ENCODE measurements at regions not wholly inside any gene's neighbourhood (a gene's known extent, or its start where the extent isn't known, plus 50 kb on each side); places are given as distances from the start of the nearest gene placed in this dataset.
A peak's percentile ranks its signal among the peaks of the same experiment; 100 is the strongest.

DNA sequence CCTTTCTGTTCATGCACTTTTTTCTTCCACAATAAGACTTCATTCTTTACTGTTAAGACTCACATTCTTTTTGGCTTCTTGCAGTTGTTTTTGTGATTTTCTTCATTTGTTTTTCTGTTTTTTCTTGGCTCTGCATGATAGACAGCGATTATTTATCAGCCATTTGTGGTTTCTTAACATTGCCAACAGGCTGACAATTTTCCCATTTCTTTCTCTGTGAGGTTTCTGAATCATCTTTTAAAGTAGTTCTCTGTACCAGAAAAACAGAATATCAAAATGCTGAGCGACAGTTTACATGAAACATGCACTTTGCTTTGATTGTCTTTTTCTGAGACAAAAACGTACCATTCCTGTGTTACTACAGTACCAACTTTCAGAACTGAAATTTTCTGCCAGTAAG, 334.2 kb upstream of the MAGI2 start:
- no peak overlapping the region for H3K27ac ChIP-seq (ENCODE audit: low read depth, low read length)
- H3K9me3 ChIP-seq (ENCODE audit: low read depth, low read length) = no peaks in the 10 kb centered on the region
- TF ChIP-seq, protein P1, sequence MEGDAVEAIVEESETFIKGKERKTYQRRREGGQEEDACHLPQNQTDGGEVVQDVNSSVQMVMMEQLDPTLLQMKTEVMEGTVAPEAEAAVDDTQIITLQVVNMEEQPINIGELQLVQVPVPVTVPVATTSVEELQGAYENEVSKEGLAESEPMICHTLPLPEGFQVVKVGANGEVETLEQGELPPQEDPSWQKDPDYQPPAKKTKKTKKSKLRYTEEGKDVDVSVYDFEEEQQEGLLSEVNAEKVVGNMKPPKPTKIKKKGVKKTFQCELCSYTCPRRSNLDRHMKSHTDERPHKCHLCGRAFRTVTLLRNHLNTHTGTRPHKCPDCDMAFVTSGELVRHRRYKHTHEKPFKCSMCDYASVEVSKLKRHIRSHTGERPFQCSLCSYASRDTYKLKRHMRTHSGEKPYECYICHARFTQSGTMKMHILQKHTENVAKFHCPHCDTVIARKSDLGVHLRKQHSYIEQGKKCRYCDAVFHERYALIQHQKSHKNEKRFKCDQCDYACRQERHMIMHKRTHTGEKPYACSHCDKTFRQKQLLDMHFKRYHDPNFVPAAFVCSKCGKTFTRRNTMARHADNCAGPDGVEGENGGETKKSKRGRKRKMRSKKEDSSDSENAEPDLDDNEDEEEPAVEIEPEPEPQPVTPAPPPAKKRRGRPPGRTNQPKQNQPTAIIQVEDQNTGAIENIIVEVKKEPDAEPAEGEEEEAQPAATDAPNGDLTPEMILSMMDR (IDR thresholded peaks at IDR 0.05; ENCODE audit: extremely low read depth, low read depth, low read length) = no peak
- peaks cover 6% of the 10 kb centered on the region for H3K4me1 ChIP-seq (ENCODE audit: insufficient read depth, low read length)
- no peaks in the 10 kb centered on the region for H3K79me2 ChIP-seq (ENCODE audit: insufficient read depth, low read length)
- no peak for DNase-seq (ENCODE audit: insufficient read length, low spot score, missing footprints)
- no peaks in the 10 kb centered on the region for H4K20me1 ChIP-seq (ENCODE audit: insufficient read depth, low read length)
- H3K27me3 ChIP-seq (ENCODE audit: insufficient read depth, low read length) = no peaks in the 10 kb centered on the region
- H3K4me3 ChIP-seq (ENCODE audit: insufficient read depth, low read length) = no peak overlapping the region
- H3K36me3 ChIP-seq (ENCODE audit: insufficient read depth, low read length) = no peaks in the 10 kb centered on the region
- H3K4me2 ChIP-seq (ENCODE audit: insufficient read depth, low read length) = peak overlapping the region; percentile 43
- no peak overlapping the region for H2AFZ ChIP-seq (ENCODE audit: low read length)

DNA sequence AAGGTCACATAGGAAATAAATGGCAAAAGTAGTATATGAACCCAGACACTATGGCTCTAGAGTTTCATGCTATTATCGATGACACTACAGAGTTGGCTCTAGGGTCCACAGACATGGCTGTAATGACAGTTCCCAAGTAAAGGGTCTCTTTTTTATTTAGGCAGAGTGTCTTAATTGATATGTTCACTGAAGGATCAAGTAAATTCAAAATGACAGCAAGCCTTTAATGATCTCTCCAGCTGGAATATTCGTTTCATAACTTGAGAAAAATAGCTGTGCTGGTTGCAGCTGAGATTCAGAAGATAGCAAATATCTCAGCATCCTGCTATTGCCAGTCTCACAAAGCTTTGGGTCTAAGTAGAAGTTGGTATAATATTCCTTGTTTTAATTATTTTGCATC, 333.6 kb upstream of the MAGI2 start:
- DNase-seq (ENCODE audit: insufficient read length, low spot score, missing footprints) = no peak
- Histone ChIP-seq H3K27me3 (ENCODE audit: insufficient read depth, low read length) (no peaks in the 10 kb centered on the region), H3K36me3 (ENCODE audit: insufficient read depth, low read length) (no peaks in the 10 kb centered on the region), H4K20me1 (ENCODE audit: insufficient read depth, low read length) (no peaks in the 10 kb centered on the region), H3K9me3 (ENCODE audit: low read depth, low read length) (no peaks in the 10 kb centered on the region), H2AFZ (ENCODE audit: low read length) (no peak overlapping the region), H3K79me2 (ENCODE audit: insufficient read depth, low read length) (no peaks in the 10 kb centered on the region), H3K27ac (ENCODE audit: low read depth, low read length) (no peak overlapping the region), H3K4me2 (ENCODE audit: insufficient read depth, low read length) (peak overlapping the region; percentile 43), H3K4me3 (ENCODE audit: insufficient read depth, low read length) (no peak overlapping the region), H3K4me1 (ENCODE audit: insufficient read depth, low read length) (peaks cover 6% of the 10 kb centered on the region)
- TF ChIP-seq, protein P1 (IDR thresholded peaks at IDR 0.05; ENCODE audit: extremely low read depth, low read depth, low read length) = no peak

DNA sequence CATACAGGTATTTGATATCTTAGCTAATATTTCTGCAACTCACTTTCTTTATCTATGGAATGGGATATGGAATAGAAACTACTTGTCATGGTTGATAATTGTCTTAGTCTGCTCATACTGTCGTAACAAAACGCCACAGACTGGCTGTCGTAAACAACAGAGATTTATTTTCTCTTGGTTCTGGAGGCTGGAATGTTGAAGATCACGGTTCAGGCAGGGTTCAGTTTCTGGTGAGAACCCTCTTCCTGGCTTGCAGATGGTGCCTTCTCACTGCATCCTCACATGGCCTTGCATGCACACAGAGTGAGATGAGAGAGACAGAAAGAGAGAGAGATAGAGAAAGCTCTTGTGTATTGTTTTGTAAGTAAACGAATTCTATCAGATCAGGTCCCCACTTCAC, 332.7 kb upstream of the MAGI2 start:
- no peak overlapping the region for H3K4me3 ChIP-seq (ENCODE audit: insufficient read depth, low read length)
- TF ChIP-seq, protein P1 (IDR thresholded peaks at IDR 0.05; ENCODE audit: extremely low read depth, low read depth, low read length) = no peak
- no peaks in the 10 kb centered on the region for H3K9me3 ChIP-seq (ENCODE audit: low read depth, low read length)
- no peak overlapping the region for H3K4me2 ChIP-seq (ENCODE audit: insufficient read depth, low read length)
- H3K27ac ChIP-seq (ENCODE audit: low read depth, low read length) = no peak overlapping the region
- H4K20me1 ChIP-seq (ENCODE audit: insufficient read depth, low read length) = no peaks in the 10 kb centered on the region
- no peaks in the 10 kb centered on the region for H3K36me3 ChIP-seq (ENCODE audit: insufficient read depth, low read length)
- peaks cover 6% of the 10 kb centered on the region for H3K4me1 ChIP-seq (ENCODE audit: insufficient read depth, low read length)
- no peaks in the 10 kb centered on the region for H3K79me2 ChIP-seq (ENCODE audit: insufficient read depth, low read length)
- H3K27me3 ChIP-seq (ENCODE audit: insufficient read depth, low read length) = no peaks in the 10 kb centered on the region
- DNase-seq (ENCODE audit: insufficient read length, low spot score, missing footprints) = no peak
- no peak overlapping the region for H2AFZ ChIP-seq (ENCODE audit: low read length)

DNA sequence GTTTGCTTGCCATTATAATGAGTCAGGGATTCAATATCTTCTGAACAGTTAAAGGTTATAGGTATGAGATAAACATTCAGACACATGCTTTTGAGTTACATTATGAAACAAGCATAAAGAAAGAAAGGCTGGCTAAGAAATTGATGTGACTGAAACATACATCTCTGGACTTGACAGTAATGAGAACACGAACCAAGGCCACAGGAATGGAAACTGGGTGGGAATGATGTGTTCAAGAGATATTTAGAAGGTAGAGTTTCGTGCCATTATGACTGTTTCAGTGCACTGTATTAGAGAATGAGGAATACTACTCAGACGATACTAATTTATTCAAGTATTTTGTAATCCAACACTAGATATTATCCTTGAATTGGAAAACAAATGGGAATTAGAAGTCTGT, 332.1 kb upstream of the MAGI2 start:
- no peaks in the 10 kb centered on the region for H3K36me3 ChIP-seq (ENCODE audit: insufficient read depth, low read length)
- DNase-seq (ENCODE audit: insufficient read length, low spot score, missing footprints) = no peak
- H3K79me2 ChIP-seq (ENCODE audit: insufficient read depth, low read length) = no peaks in the 10 kb centered on the region
- TF ChIP-seq, protein P1 (IDR thresholded peaks at IDR 0.05; ENCODE audit: extremely low read depth, low read depth, low read length) = no peak
- no peak overlapping the region for H3K27ac ChIP-seq (ENCODE audit: low read depth, low read length)
- H3K9me3 ChIP-seq (ENCODE audit: low read depth, low read length) = no peaks in the 10 kb centered on the region
- H2AFZ ChIP-seq (ENCODE audit: low read length) = no peak overlapping the region
- H3K4me3 ChIP-seq (ENCODE audit: insufficient read depth, low read length) = no peak overlapping the region
- no peaks in the 10 kb centered on the region for H4K20me1 ChIP-seq (ENCODE audit: insufficient read depth, low read length)
- no peak overlapping the region for H3K4me2 ChIP-seq (ENCODE audit: insufficient read depth, low read length)
- H3K4me1 ChIP-seq (ENCODE audit: insufficient read depth, low read length) = peaks cover 6% of the 10 kb centered on the region
- H3K27me3 ChIP-seq (ENCODE audit: insufficient read depth, low read length) = no peaks in the 10 kb centered on the region
